ENCODE measurements at regions not wholly inside any gene's neighbourhood (a gene's known extent, or its start where the extent isn't known, plus 50 kb on each side); places are given as distances from the start of the nearest gene placed in this dataset.

DNA sequence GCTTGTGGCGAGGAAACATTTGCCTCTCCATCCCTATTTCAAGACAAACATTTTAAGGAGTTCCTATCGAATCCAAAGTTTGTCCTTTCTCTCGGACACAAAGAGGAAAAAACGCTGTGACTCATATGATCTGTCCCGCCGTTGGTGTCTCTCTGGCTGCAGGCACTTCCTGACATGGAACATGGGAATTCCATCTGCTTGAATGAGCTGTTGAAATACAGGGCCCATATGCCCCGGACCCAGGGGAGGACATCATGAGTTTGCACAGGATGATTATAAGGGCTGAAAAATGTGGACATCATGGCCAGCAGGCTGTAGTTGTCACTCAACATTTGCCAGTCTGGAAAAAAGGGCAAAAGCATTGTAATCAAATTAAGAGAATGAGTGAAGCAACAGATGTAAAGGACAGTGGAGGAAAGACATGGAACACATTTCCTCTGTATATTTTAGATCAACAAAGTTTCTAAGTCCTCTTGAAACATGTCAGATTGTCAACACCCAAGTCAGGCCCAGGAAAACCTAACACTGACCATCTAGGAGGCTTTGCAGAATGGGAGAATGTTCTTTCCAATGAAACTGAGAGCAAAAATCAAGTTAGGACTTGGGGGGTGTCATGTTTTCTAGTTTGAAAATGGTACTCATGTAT lies 103.2 kb upstream of the SMIM21 start:
- Histone ChIP-seq H3K9me3 (no peaks in the 10 kb centered on the region), H3K27ac (no peak overlapping the region), H3K4me1 (no peaks in the 10 kb centered on the region), H3K27me3 (no peaks in the 10 kb centered on the region), H3K4me3 (no peak overlapping the region), H3K36me3 (no peaks in the 10 kb centered on the region)
- WGBS, 2 donors (ENCODE audit: low coverage in 1 of 2): 34 to 78% methylated on average over 3 to 7 of the region's 7 CpGs
- TF ChIP-seq POLR2A (IDR thresholded peaks at IDR 0.05): no peak
- no peak for TF ChIP-seq CTCF (IDR thresholded peaks at IDR 0.05)
- TF ChIP-seq POLR2AphosphoS5 (IDR thresholded peaks at IDR 0.05): no peak
- no peak for TF ChIP-seq EP300 (IDR thresholded peaks at IDR 0.05)
- no peak for ATAC-seq

DNA sequence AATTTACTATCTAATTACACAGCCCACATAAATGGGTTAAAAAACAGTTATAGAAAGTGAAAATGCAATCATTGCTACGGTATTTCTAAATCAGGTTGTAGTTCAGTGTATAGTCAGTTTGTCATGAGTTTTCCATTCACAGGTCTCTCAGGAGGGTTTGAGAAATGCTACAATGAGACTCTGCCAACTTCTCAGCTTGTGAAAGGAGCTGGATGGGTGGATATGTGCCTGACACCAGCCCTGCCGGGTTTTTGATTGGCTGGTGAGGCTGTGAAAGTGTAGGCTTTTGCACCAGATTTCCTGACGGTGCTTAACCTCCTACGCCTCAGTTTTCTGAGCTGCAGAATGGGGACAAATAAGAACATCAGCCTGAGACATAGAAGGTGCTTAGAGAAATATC lies 102.6 kb upstream of the SMIM21 start:
- no peaks in the 10 kb centered on the region for H3K27me3 ChIP-seq
- no peaks in the 10 kb centered on the region for H3K9me3 ChIP-seq
- no peaks in the 10 kb centered on the region for H3K36me3 ChIP-seq
- no peak for ATAC-seq
- WGBS, 2 donors (ENCODE audit: low coverage in 1 of 2): 36 to 50% methylated on average over 2 of the region's 4 CpGs
- no peak overlapping the region for H3K4me3 ChIP-seq
- H3K4me1 ChIP-seq: no peaks in the 10 kb centered on the region
- TF ChIP-seq POLR2AphosphoS5 (IDR thresholded peaks at IDR 0.05) (no peak), EP300 (IDR thresholded peaks at IDR 0.05) (no peak), POLR2A (IDR thresholded peaks at IDR 0.05) (no peak), CTCF (IDR thresholded peaks at IDR 0.05) (no peak)
- no peak overlapping the region for H3K27ac ChIP-seq

DNA sequence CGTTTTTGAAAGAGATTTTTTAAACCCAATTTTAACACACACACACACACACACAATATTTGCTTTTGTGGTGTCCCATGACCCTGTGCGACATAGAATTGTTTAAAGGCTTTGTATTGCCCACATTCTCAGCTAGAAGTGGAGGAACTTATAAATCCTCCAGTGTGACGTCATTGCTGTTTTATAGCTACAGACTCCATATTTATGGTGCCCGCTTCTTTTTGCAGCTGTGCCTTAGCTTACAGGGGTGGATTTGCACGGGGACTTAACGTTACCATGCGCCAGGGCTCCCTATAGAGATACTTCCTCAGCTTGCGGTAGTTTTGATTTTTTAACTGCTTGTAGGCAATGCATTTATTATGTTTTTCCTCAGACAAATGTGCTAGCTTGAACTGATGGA lies 101.9 kb upstream of the SMIM21 start:
- 81 to 83% methylated on average over 8 of the region's 8 CpGs for WGBS, 2 donors (ENCODE audit: low coverage in 1 of 2)
- ATAC-seq: no peak
- TF ChIP-seq POLR2A (IDR thresholded peaks at IDR 0.05) (no peak), CTCF (IDR thresholded peaks at IDR 0.05) (no peak), POLR2AphosphoS5 (IDR thresholded peaks at IDR 0.05) (no peak), EP300 (IDR thresholded peaks at IDR 0.05) (no peak)
- H3K27me3 ChIP-seq: no peaks in the 10 kb centered on the region
- H3K4me1 ChIP-seq: no peaks in the 10 kb centered on the region
- no peak overlapping the region for H3K4me3 ChIP-seq
- no peaks in the 10 kb centered on the region for H3K36me3 ChIP-seq
- H3K9me3 ChIP-seq: no peaks in the 10 kb centered on the region
- H3K27ac ChIP-seq: no peak overlapping the region

DNA sequence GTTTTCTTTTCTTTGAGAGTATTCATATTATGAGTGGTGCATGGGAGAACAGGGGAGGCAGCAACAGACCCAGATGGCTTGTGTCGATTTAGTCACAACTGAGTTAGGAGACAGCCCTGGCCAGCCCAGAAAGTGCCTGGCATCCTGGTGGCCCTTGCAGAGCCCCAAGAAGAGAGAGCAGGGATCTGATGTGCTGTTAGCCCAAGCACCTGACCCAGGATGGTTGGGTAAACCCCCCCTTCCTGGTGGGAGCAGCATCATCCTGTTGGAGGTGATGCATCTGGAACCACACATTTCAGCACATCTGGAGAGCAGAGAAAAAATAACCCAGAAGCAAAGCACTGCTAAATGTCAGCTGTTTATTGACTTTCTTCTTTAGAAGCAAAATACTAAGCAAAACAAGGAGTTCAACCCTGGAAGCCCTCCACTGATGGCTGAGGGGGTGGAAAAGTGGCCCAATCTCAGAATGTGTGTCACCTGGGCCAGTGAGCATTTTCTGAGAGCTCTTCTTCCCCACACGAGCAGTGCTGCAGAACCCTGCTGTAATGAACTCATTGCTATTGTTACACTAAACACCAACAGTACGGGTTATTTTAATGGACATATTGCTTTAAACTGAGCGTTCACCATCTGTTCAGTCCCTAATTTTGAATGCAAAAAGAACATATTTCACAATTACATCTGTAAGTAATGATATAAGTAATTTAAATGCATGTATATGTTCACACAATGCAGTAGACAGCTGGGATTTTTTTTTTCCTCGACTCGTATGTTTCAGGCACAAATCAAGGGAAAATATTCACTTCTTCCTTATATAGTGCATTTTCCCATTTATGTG lies 100.6 kb upstream of the SMIM21 start:
- no peaks in the 10 kb centered on the region for H3K9me3 ChIP-seq
- WGBS, 2 donors (ENCODE audit: low coverage in 1 of 2): 56 to 81% methylated on average over 6 of the region's 6 CpGs
- no peak overlapping the region for H3K4me3 ChIP-seq
- no peaks in the 10 kb centered on the region for H3K36me3 ChIP-seq
- no peaks in the 10 kb centered on the region for H3K4me1 ChIP-seq
- no peaks in the 10 kb centered on the region for H3K27me3 ChIP-seq
- TF ChIP-seq POLR2A (IDR thresholded peaks at IDR 0.05) (no peak), CTCF (IDR thresholded peaks at IDR 0.05) (no peak), EP300 (IDR thresholded peaks at IDR 0.05) (no peak), POLR2AphosphoS5 (IDR thresholded peaks at IDR 0.05) (no peak)
- ATAC-seq: no peak
- no peak overlapping the region for H3K27ac ChIP-seq

DNA sequence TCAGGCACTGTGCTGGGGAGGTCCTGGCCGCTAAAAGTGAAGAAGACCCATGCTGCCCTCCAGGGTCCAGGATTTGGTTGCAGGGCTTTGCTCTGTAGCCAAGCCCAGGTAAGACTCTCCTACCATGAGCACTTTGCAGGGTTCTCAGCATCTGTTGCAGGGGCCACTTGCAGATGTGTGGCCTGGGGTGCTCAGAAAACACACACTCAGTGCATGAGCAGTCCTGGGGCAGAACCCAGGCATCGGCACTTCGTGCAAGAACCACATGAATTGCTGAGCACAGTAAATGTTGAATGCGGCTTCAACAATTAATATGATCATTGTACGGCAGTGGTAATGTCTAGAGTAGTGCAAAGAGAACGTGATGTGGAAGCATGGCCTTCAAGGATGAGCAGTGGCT lies 98.5 kb upstream of the SMIM21 start:
- H3K27ac ChIP-seq: no peak overlapping the region
- no peak overlapping the region for H3K4me3 ChIP-seq
- no peak for TF ChIP-seq CTCF (IDR thresholded peaks at IDR 0.05)
- no peak for TF ChIP-seq EP300 (IDR thresholded peaks at IDR 0.05)
- no peak for TF ChIP-seq POLR2A (IDR thresholded peaks at IDR 0.05)
- TF ChIP-seq POLR2AphosphoS5 (IDR thresholded peaks at IDR 0.05): no peak
- no peaks in the 10 kb centered on the region for H3K27me3 ChIP-seq
- 88 to 100% methylated on average over 1 to 5 of the region's 6 CpGs for WGBS, 2 donors (ENCODE audit: low coverage in 1 of 2)
- no peaks in the 10 kb centered on the region for H3K36me3 ChIP-seq
- no peaks in the 10 kb centered on the region for H3K9me3 ChIP-seq
- ATAC-seq: no peak
- H3K4me1 ChIP-seq: no peaks in the 10 kb centered on the region
